ENCODE measurements at regions not wholly inside any gene's neighbourhood (a gene's known extent, or its start where the extent isn't known, plus 50 kb on each side); places are given as distances from the start of the nearest gene placed in this dataset.

DNA sequence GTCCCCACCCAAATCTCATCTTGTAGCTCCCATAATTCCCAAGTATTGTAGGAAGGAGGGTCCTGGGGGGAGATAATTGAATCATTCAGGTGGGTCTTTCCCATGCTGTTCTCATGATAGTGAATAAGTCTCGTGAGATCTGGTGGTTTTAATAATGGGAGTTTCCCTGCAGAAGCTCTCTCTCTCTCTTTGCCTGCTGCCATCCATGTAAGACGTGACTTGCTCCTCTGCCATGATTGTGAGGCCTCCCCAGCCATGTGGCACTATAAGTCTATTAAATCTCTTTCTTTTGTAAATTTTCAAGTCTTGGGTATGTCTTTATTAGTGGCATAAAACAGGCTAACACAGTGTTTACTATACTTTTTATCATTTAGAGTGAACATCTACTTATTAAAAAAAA lies 338.8 kb downstream of the ANKRD7 start:
- TF ChIP-seq CTCF (conservative IDR thresholded peaks at IDR 0.05; ENCODE audit: low read length) (no peak), EZH2phosphoT487 (IDR thresholded peaks at IDR 0.05; ENCODE audit: borderline replicate concordance) (no peak)

All from Loucy (cell line).